Caco-2 (cell line): ENCODE measurements at regions not wholly inside any gene's neighbourhood (a gene's known extent, or its start where the extent isn't known, plus 50 kb on each side); places are given as distances from the start of the nearest gene placed in this dataset.

ENCODE experiments used
- BruUV-seq: library from RNA; stranded (reverse); fragments of 400-500 nt; replicated peaks from 2 replicates; lab custom pipeline; 2021; lab: Mats Ljungman, UMichigan
- CTCF ChIA-PET: fragments of 300-600 bp; sonication (Branson Sonifier 250); formaldehyde crosslinking; loops from one replicate; lab custom pipeline; 2022; ENCODE audit warnings: antibody characterized with exemption; lab: Charles Lee
- POLR2A ChIA-PET: fragments of 300-600 bp; sonication (Branson Sonifier 250); formaldehyde crosslinking; loops from one replicate; lab custom pipeline; 2022; ENCODE audit warnings: antibody characterized with exemption; lab: Charles Lee
- DNase-seq, 2 experiments: peaks; one replicate each; pipeline versions ENCODE4 v3.0.0 to v3.0.0-alpha.2; 2020 to 2022
- H3K27me3 ChIP-seq: replicated peaks from 2 replicates; pipeline ENCODE4 v1.6.0; 2011; ENCODE audit warnings: low read length; ENCODE audit not compliant: control insufficient read depth, insufficient read depth
- H3K36me3 ChIP-seq: 2 replicates; pipeline ENCODE4 v1.5.1; 2011; ENCODE audit warnings: low read length; ENCODE audit not compliant: control insufficient read depth, insufficient read depth
- H3K4me1 ChIP-seq: fragments of 250-450 bp; sonication (Bioruptor Pico); 2 replicates; pipeline ENCODE4 v1.5.1; 2020; ENCODE audit warnings: mild to moderate bottlenecking
- H3K4me3 ChIP-seq: 2 replicates; pipeline ENCODE4 v1.5.1; 2011; ENCODE audit warnings: low read depth, mild to moderate bottlenecking, control low read depth, low read length
- H3K9me3 ChIP-seq: fragments of 250-450 bp; sonication (Bioruptor Pico); 2 replicates; pipeline ENCODE4 v1.5.1; 2020; ENCODE audit warnings: mild to moderate bottlenecking, moderate library complexity
- H3K27ac Mint-ChIP-seq: one replicate; pipeline ENCODE4 v1.8.0; 2022; ENCODE audit warnings: mixed read lengths; ENCODE audit not compliant: unreplicated experiment
- H3K27me3 Mint-ChIP-seq: one replicate; pipeline ENCODE4 v1.8.0; 2022; ENCODE audit warnings: mixed read lengths; ENCODE audit not compliant: insufficient read depth, unreplicated experiment
- H3K36me3 Mint-ChIP-seq: one replicate; pipeline ENCODE4 v1.8.0; 2022; ENCODE audit warnings: mild to moderate bottlenecking, mixed read lengths; ENCODE audit not compliant: insufficient read depth, unreplicated experiment
- H3K4me1 Mint-ChIP-seq: one replicate; pipeline ENCODE4 v1.8.0; 2022; ENCODE audit warnings: low read depth, mixed read lengths; ENCODE audit not compliant: unreplicated experiment
- H3K4me3 Mint-ChIP-seq: one replicate; pipeline ENCODE4 v1.8.0; 2022; ENCODE audit warnings: mild to moderate bottlenecking, moderate library complexity, mixed read lengths; ENCODE audit not compliant: unreplicated experiment
- H3K9me3 Mint-ChIP-seq: one replicate; pipeline ENCODE4 v1.8.0; 2022; ENCODE audit warnings: mixed read lengths; ENCODE audit not compliant: unreplicated experiment
- CTCF ChIP-seq, 2 experiments: fragments of 200-600 bp in 1 of 2; IDR thresholded peaks; 1 replicate in 1 of 2; 2 replicates in 1 of 2; pipeline versions ENCODE4 v1.5.1 to v1.8.0; 2011 to 2022; ENCODE audit warnings: antibody characterized with exemption in 1 of 2, control low read depth in 1 of 2, inconsistent platforms in 1 of 2, low read depth in 1 of 2, low read length in 1 of 2, mild to moderate bottlenecking in 1 of 2, moderate library complexity in 1 of 2; ENCODE audit not compliant: insufficient read depth in 1 of 2, severe bottlenecking in 1 of 2, unreplicated experiment in 1 of 2
- intact Hi-C: fragments of 100-400 bp; cut with micrococcal nuclease; formaldehyde crosslinking; loops from one replicate; pipeline ENCODE4 v1.10.0; 2022; ENCODE audit not compliant: unreplicated experiment

- Mint-ChIP-seq H3K4me1 (no peaks in the 10 kb centered on the region), H3K9me3 (no peaks in the 10 kb centered on the region), H3K27me3 (peaks cover 13% of the 10 kb centered on the region), H3K4me3 (no peak overlapping the region), H3K27ac (no peak overlapping the region), H3K36me3 (no peaks in the 10 kb centered on the region)
- no TSS peak for BruUV-seq
- DNase-seq: no peak
- no peak for TF ChIP-seq CTCF (IDR thresholded peaks at IDR 0.05; ENCODE audit: insufficient read depth in 1 of 2, low read depth in 1 of 2, low read length in 1 of 2, severe bottlenecking in 1 of 2, unreplicated experiment in 1 of 2)
- Histone ChIP-seq H3K9me3 (no peaks in the 10 kb centered on the region), H3K4me3 (no peak overlapping the region), H3K36me3 (no peaks in the 10 kb centered on the region), H3K4me1 (no peaks in the 10 kb centered on the region), H3K27me3 (no peaks in the 10 kb centered on the region)
- intact Hi-C loops: no loop called here
- ChIA-PET POLR2A (no interaction called here), CTCF (no interaction called here)
Observed at GRCh38 chr4:137955595-137955994, 286.6 kb downstream of the SLC7A11 start.

- Mint-ChIP-seq H3K36me3 (no peaks in the 10 kb centered on the region), H3K4me1 (no peaks in the 10 kb centered on the region), H3K9me3 (no peaks in the 10 kb centered on the region), H3K4me3 (no peak overlapping the region), H3K27me3 (peaks cover 6% of the 10 kb centered on the region), H3K27ac (no peak overlapping the region)
- Histone ChIP-seq H3K27me3 (no peaks in the 10 kb centered on the region), H3K4me1 (no peaks in the 10 kb centered on the region), H3K36me3 (no peaks in the 10 kb centered on the region), H3K4me3 (no peak overlapping the region), H3K9me3 (no peaks in the 10 kb centered on the region)
- ChIA-PET POLR2A (no interaction called here), CTCF (no interaction called here)
- no peak for DNase-seq
- TF ChIP-seq CTCF (IDR thresholded peaks at IDR 0.05; ENCODE audit: insufficient read depth in 1 of 2, low read depth in 1 of 2, low read length in 1 of 2, severe bottlenecking in 1 of 2, unreplicated experiment in 1 of 2): no peak
- BruUV-seq: no TSS peak
- intact Hi-C loops: no loop called here
Observed at GRCh38 chr4:137952116-137952515, 290.0 kb downstream of the SLC7A11 start.

- Mint-ChIP-seq H3K36me3 (no peaks in the 10 kb centered on the region), H3K9me3 (no peaks in the 10 kb centered on the region), H3K4me1 (no peaks in the 10 kb centered on the region), H3K27ac (no peak overlapping the region), H3K27me3 (peaks cover 6% of the 10 kb centered on the region), H3K4me3 (no peak overlapping the region)
- ChIA-PET POLR2A (no interaction called here), CTCF (no interaction called here)
- Histone ChIP-seq H3K4me3 (no peak overlapping the region), H3K27me3 (no peaks in the 10 kb centered on the region), H3K36me3 (no peaks in the 10 kb centered on the region), H3K9me3 (no peaks in the 10 kb centered on the region), H3K4me1 (no peaks in the 10 kb centered on the region)
- intact Hi-C loops: no loop called here
- DNase-seq: no peak
- BruUV-seq: no TSS peak
- no peak for TF ChIP-seq CTCF (IDR thresholded peaks at IDR 0.05; ENCODE audit: insufficient read depth in 1 of 2, low read depth in 1 of 2, low read length in 1 of 2, severe bottlenecking in 1 of 2, unreplicated experiment in 1 of 2)
Observed at GRCh38 chr4:137950286-137950685, 291.9 kb downstream of the SLC7A11 start.
